Glutamatergic neuron (in vitro differentiated cells): ENCODE measurements at regions not wholly inside any gene's neighbourhood (a gene's known extent, or its start where the extent isn't known, plus 50 kb on each side); places are given as distances from the start of the nearest gene placed in this dataset.

ENCODE experiments used
- DNase-seq: peaks from one replicate; pipeline ENCODE4 v3.0.0; 2022
- H3K27ac Mint-ChIP-seq: one replicate; pipeline ENCODE4 v1.8.0; 2020; ENCODE audit warnings: mild to moderate bottlenecking, mixed read lengths, inconsistent platforms; ENCODE audit not compliant: unreplicated experiment
- H3K27me3 Mint-ChIP-seq: one replicate; pipeline ENCODE4 v1.8.0; 2020; ENCODE audit warnings: mild to moderate bottlenecking, moderate library complexity, mixed read lengths, inconsistent platforms; ENCODE audit not compliant: unreplicated experiment
- H3K36me3 Mint-ChIP-seq: one replicate; pipeline ENCODE4 v1.8.0; 2020; ENCODE audit warnings: mild to moderate bottlenecking, mixed read lengths, inconsistent platforms; ENCODE audit not compliant: unreplicated experiment
- H3K4me1 Mint-ChIP-seq: one replicate; pipeline ENCODE4 v1.8.0; 2020; ENCODE audit warnings: mild to moderate bottlenecking, low read depth, mixed read lengths, inconsistent platforms; ENCODE audit not compliant: unreplicated experiment
- H3K4me3 Mint-ChIP-seq: one replicate; pipeline ENCODE4 v1.8.0; 2020; ENCODE audit warnings: mild to moderate bottlenecking, mixed read lengths, inconsistent platforms; ENCODE audit not compliant: unreplicated experiment
- H3K9me3 Mint-ChIP-seq: one replicate; pipeline ENCODE4 v1.8.0; 2020; ENCODE audit warnings: mild to moderate bottlenecking, moderate library complexity, mixed read lengths, inconsistent platforms; ENCODE audit not compliant: unreplicated experiment
- CTCF ChIP-seq: fragments of 200-600 bp; sonication (generic); IDR thresholded peaks from one replicate; pipeline ENCODE4 v1.5.0; 2021; ENCODE audit not compliant: partially characterized antibody, unreplicated experiment

- Mint-ChIP-seq H3K27me3 (peaks cover 3% of the 10 kb centered on the region), H3K4me3 (no peak overlapping the region), H3K36me3 (peaks cover 8% of the 10 kb centered on the region), H3K27ac (no peak overlapping the region), H3K9me3 (peaks cover 4% of the 10 kb centered on the region), H3K4me1 (peaks cover 9% of the 10 kb centered on the region)
- TF ChIP-seq CTCF = no peak
- no peak for DNase-seq
Measured at GRCh38 chr1:229114850-229115365, 156.0 kb upstream of the RAB4A start.

DNA sequence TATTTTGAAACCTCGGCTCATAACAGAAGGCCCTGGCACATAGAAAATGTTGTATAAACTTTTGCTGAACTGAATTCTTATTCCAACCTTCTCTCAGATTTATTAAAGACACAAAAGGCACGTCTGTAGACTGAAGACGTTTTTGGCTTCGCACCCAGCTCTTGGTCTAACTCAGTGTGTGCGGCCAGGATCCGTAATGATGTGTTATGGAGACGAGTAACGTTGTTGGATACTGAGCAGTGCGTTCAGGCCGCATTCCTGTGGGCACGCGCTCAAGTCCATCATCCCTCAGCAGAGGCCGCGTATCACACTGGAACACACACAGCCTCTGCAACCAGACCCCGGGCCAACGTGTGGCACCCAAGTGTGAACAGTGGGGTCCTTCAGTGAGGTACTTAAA, 154.8 kb upstream of the RAB4A start:
- Mint-ChIP-seq H3K27me3 (peaks cover 6% of the 10 kb centered on the region), H3K27ac (no peak overlapping the region), H3K36me3 (peaks cover 8% of the 10 kb centered on the region), H3K9me3 (peaks cover 4% of the 10 kb centered on the region), H3K4me1 (peaks cover 3% of the 10 kb centered on the region), H3K4me3 (no peak overlapping the region)
- no peak for DNase-seq
- no peak for TF ChIP-seq CTCF

DNA sequence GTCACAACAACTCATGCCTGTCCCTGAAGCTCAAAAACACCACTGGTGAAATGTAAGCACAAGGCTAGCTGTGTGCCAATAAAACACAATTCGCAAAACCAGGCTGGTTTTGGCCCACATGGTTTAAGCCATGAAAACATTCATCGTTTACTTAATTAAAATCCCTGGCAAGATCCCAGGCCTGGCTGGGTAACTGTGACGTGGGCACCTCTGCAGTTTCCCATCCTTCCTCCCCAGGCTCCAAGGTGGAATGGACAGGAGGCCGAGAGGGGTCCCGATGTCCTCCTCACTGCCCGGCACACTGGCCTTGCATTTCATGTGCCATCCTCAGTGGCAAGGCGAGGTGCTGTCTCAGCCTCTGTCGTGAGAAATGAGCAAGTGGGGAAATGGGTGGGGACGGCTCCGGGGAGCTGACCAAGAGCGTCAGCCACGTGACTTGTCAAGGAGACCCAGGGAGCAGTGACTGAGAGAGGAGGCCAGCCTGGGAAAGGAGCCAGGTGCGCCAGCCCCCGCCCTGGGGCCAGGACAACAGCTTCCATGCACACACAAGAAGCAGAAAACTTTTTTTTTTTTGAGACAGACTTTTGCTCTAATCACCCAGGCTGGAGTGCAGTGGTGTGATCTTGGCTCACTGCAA, 153.1 kb upstream of the RAB4A start:
- H3K36me3 Mint-ChIP-seq = peaks cover 8% of the 10 kb centered on the region
- peaks cover 6% of the 10 kb centered on the region for H3K27me3 Mint-ChIP-seq
- no peak for TF ChIP-seq CTCF
- peaks cover 3% of the 10 kb centered on the region for H3K4me1 Mint-ChIP-seq
- no peak overlapping the region for H3K27ac Mint-ChIP-seq
- H3K4me3 Mint-ChIP-seq = no peak overlapping the region
- no peak for DNase-seq
- peaks cover 8% of the 10 kb centered on the region for H3K9me3 Mint-ChIP-seq

DNA sequence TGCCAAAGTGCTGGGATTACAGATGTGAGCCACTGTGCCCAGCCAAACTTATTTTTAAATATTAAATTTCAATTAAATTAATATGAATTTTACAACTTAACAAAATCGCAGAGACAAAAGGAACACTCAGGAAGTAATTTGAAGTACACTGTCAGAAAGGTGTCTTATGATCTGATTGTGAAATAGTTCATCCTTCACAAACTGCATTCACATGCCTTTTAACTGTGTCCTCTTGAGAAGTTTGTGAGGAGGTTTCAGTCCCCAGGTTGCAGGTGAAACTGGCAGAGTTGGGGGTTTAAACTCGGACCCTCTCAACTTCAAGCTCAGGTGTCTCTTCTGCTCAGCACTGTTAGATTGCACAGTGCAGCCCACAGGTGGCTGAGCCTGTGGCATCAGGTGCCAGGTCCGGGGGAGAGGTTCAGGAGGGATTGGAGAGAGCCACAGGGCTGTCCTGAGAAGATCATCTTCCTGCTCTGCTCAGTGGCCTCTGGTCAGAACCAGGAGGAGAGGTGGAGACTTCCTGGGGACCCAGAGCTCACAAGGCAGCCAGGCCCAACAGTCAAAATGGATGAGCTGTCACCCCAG, 152.3 kb upstream of the RAB4A start:
- Mint-ChIP-seq H3K4me3 (no peak overlapping the region), H3K36me3 (peaks cover 5% of the 10 kb centered on the region), H3K27me3 (peaks cover 3% of the 10 kb centered on the region), H3K9me3 (peaks cover 8% of the 10 kb centered on the region), H3K4me1 (peaks cover 2% of the 10 kb centered on the region), H3K27ac (no peak overlapping the region)
- no peak for DNase-seq
- no peak for TF ChIP-seq CTCF

DNA sequence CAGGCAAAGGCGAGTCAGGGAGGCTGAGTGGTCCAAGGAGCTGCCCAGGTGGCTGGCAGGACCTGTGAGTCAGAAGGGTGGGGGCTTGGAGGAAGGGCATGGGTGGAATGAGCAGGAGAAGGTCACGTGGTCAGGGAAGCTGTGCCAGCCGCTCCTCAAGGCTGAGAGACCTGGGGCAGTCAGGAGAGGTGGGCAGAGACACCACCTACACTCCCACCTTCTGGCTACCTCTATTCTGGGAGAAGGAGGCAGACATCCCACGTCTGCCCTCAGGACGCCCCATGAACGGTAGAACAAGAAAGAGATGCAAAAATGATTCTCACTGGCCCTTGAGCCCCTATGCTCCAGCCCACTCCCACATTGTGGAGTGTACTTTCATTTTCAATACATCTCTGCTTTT, 151.8 kb upstream of the RAB4A start:
- no peak for DNase-seq
- no peak for TF ChIP-seq CTCF
- peaks cover 7% of the 10 kb centered on the region for H3K9me3 Mint-ChIP-seq
- peaks cover 1% of the 10 kb centered on the region for H3K4me1 Mint-ChIP-seq
- no peak overlapping the region for H3K27ac Mint-ChIP-seq
- peaks cover 1% of the 10 kb centered on the region for H3K36me3 Mint-ChIP-seq
- H3K27me3 Mint-ChIP-seq = peaks cover 5% of the 10 kb centered on the region
- no peak overlapping the region for H3K4me3 Mint-ChIP-seq
